HG03039 (cell line): ENCODE measurements at regions not wholly inside any gene's neighbourhood (a gene's known extent, or its start where the extent isn't known, plus 50 kb on each side); places are given as distances from the start of the nearest gene placed in this dataset.
"Not testable (repeated sequence)": the region's sequence is repeated elsewhere in the genome, so short reads cannot be mapped to it uniquely, and the experiment has no call there.

ENCODE experiments used
- ATAC-seq: cut with Tn5 transposase; IDR thresholded peaks from one replicate; pipeline ENCODE4 v1.9.1; 2021; ENCODE audit warnings: mild to moderate bottlenecking, moderate library complexity; ENCODE audit not compliant: unreplicated experiment

DNA sequence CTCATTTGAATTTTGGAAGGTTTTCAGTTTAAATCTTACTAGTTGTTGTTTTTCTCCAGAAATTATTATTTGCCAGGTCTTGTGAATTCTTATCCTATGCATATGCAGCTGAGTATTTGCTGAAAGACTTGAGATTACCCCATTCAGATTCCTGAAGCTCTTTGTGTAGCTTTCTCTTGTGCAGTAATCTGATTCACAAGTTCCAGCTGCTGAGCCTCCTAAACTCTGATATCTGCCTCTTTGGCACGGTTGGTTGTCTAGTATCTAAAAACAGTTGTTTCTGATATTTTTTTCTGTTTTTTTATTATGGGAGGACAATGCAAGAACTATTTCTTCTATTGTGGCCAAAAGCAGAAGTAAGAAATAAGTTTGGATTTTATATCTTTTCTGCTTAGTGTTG lies 863.9 kb upstream of the MANEA start:
- no peak for ATAC-seq

DNA sequence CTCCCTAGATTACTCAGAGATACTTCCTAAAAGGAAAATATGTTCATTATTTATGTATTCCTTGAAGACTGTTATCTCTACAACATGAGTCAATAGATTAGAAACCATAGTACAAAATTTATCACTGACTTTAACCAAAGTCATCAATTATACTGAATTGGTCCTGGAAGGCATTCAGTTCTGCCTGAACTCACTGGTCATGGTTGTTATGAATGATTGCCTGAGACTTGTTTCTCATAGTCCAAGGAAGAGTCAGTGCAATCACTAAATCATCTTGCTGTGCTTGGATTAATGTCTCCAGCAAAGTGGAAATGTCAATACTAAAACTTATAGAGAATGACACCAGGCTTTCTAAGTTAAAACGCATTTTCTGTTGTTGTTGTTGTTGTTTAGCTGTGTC lies 878.6 kb upstream of the MANEA start:
- ATAC-seq = no peak

DNA sequence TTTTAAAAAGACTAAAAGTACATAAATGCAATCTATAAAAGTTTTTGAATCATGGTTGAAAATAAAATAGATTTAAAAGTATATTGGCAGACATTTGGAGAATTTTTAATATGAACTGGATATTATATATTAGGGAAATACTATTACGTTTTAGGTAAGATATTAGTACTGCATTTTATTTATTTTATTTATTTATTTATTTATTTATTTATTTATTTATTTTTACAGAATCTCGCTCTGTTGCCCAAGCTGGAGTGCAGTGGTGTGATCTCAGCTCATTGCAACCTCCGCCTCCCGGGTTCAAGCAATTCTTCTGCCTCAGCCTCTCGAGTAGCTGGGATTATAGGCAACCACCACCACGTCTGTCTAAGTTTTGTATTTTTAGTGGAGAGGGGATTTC lies 890.1 kb upstream of the MANEA start:
- ATAC-seq = not testable (repeated sequence)

DNA sequence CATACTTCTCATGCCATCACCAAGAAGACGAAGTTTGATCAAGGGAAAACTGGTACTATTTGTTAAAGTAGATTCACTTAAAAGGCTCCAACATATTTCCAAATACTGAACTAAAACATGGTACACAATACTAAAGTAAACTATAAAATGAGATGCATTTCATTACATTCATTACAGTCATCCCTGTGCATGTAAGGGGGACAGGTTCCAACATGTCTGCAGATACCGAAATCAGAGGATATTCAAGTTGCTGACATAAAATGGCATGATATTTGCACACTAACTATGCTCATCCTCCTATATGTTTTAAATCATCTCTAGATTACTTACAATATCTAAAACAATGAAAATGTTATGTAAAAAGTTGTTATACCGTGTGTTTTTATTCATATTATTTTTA lies 893.9 kb upstream of the MANEA start:
- ATAC-seq = no peak

DNA sequence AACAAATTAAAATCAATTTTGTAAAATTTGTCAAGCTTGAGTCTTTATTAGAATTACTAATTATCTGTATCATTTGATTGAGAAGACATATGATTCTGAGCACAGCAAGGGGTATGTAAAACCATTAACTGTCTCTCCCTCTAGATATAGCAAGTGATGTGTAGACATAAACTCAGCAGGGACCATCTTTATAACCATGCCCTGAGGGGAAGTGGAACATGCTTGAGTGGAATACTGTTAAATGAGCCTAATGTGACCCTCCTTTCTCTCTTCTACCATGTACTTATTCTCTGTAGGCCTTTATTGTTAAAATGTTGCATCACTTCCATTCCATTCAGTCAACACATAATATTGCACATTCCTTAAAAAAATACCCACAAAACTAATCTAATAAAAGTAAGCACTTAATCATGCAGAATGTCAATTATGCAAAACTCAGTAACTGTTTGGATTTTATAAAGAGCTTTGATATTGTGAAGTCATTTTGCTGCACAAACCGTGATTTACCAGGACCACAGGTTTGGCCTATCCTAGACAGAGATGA lies 896.6 kb upstream of the MANEA start:
- no peak for ATAC-seq

DNA sequence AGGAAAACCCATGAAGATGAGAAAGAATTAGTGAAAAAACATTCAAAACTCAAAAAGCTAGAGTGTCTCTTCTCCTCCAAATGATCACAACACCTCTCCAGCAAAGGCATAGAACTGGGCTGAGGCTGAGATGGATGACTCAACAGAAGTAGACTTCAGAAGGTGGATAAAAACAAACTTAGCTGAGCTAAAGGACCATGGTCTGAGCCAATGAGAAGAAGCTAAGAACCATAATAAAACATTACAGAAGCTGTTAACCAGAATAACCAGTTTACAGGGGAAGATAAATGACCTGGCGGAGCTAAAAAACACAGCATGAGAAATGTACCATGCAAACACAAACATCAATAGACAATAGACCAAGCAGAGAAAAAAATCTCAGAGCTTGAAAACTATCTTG lies 904.1 kb upstream of the MANEA start:
- ATAC-seq = no peak

DNA sequence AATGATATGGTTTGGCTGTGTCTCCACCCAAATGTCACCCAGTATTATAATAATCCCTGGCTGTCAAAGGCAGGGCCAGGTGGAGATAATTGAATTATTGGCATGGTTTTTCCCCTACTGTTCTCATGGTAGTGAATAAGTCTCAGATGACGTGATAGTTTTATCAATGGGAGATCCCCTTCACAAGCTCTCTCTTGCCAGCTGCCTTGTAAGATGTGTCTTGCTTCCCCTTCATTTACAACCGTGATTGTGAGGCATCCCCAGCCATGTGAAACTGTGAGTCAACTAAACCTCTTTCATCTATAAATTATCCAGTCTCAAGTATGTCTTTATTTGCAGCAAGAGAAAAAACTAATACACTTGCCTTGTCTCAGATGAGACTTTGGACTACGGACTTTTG lies 907.3 kb upstream of the MANEA start:
- ATAC-seq = no peak

DNA sequence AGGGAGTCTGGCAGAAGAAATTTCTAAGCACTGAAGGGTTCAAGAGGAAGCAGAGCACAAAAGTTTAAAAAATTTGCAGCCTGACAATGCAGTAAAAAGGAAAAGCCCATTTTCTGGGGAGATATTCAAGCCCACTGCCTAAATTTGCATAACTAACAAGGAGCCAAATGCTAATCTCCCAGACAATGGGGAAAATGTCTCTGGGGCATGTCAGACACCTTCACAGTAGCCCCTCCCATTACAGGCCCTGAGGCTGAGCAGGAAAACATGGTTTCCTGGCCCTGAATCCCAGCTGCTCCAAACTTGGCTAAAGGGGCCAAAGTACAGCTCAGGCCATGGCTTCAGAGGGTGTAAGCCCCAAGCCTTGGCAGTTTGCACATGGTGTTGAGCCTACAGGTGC lies 908.5 kb upstream of the MANEA start:
- ATAC-seq = no peak

DNA sequence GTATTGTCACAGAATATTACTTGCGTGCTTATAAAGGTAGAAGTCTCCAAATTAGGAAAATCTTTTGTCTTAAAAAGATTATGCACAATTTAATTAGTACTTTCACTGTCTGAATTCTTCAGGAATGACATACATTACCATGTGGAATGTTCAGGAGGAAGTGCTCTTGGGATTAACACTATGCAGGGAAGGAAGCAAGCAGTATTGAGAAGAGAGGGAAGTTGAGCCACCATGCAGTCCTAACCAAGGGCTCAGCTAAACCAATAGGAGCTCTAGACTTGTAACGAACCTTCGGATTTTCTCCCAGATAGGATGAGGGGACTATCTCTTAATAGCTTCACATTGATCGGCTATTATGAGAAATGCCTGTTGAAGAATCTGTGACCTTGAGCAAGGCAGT lies 918.4 kb upstream of the MANEA start:
- no peak for ATAC-seq

DNA sequence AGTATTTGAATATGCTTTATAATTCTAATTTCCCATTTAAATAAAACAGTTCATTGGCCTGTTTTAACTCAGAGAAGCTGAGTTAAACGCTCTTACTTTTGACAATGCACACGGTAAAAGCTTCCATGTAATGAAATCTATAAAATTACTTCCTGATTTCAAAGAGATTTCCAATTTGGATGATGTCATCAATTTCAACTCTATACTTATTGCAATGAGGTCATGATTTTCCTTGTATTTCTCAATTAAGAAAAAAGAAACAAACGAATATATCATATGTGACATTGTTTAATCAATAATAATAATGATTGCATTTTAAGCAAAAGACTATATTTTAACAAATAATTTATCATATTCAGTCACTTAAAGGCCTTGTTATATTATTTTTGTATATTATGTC lies 926.1 kb upstream of the MANEA start:
- ATAC-seq = no peak

DNA sequence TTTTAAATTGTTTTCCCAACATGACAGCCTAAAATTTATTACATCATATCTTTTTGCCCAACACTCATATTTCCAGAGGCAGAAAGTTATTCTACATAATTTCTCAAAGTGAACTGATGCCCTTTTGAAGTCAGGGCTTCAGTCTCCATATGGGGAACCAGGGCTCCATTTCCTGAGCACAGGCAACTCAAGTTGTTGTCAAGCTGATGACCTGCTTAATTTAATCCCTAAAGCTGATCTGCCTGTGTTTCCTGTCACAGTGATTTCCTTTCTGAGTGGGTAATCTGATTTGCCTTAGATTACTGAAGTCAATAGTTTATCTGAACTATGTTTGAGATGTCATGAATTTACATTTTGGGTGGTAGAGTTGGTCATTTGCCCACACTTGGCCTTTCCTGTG lies 932.1 kb upstream of the MANEA start:
- no peak for ATAC-seq

DNA sequence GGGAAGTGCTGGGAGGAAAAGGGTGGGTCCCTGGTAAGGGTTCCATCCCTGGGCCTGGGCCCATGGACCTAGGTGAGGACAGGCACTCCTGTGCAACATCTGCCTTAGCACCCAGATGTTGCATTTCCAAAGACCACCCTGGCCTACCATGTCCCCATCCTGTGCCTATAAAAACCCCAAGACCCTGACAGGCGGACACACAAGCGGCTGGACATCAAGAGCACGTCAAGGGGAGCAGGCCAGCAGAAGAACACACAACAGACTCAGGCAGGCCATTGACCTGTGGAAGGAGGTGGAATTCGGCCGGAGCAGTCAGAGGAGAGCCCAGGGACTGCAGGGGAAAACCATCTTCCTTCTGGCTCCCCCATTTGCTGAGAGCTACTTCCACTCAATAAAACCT lies 937.8 kb upstream of the MANEA start:
- ATAC-seq = no peak

DNA sequence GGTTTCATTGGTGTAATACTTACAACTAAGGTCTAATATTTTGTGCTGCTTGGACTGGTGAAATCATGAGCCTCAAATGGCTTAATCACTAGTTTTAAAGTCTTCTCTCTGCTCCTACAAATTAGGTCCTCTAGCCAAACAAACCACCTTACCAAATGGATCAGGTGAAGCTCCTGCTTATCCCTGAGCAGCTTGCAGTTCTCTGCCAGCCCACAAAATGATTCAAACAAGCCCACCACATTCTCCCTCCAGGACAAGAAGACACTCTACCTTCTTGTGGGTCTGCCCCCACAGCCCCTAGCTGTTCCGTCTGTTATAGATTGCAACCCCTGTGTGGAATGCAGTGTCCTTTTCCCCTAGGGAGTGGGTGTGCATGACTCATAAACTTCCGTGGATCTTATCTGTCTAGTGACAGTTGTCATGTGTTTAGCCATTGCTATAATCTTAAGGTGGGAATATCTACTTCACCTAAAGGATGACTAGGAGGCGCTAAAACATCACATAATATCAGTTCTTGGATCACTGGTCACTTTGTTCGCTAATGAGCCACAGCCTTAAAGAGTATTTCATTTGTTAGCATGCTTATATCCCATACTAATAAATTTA lies 940.5 kb upstream of the MANEA start:
- ATAC-seq = no peak

DNA sequence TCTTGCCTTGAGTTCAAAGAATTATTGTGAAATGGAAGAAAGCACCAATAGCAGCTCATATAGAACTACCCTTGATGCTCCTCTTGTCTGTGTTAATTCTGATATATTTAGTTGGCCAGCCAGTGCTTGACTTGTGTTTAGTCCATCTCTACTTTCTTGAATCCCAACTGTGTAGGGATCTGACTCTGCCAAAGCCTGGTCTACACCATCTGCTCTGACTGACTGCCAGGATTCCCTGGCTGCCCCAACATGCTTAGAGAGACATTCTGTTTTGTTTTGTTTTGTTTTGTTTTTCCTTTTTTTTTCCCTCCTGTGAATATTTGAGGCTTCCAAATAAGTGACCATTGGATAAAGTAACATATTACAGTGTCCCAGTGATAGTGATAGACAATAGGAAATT lies 953.7 kb upstream of the MANEA start:
- no peak for ATAC-seq

DNA sequence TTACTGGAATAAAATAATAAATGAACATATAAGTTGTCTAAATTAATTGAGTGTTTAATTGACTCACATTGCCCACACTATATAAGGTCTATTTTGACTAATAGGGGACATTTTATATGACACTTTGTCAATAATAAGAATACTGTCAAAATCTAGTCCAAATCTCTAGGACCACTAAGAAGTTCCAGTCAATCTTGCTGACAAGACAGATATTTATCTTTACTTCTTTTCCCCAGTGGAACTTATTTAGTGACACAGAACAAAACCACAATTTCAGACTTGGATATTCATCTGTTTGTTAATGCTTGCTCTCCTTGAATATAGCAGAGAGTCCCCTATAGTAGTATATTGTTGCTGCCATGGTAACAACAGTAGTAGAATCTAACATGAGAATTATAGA lies 954.6 kb upstream of the MANEA start:
- no peak for ATAC-seq

DNA sequence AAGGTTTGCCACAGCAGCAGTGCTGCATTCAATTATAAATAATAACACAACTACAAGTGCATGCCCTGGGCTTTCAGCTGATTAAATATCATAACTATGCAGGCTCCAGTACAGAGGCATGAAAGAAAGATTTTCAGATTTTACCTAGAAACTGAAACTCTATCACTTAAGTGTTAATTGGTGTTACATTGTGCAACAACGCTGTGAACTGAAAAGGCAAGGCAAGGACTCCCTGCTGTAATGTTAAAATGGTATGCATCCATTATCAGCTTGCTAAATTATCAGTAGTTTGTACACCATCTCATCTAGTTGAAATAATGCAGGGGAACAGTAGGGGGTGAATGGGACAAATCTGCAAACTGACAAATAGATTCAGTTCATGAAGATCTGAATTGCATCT lies 976.7 kb upstream of the MANEA start:
- ATAC-seq = no peak

DNA sequence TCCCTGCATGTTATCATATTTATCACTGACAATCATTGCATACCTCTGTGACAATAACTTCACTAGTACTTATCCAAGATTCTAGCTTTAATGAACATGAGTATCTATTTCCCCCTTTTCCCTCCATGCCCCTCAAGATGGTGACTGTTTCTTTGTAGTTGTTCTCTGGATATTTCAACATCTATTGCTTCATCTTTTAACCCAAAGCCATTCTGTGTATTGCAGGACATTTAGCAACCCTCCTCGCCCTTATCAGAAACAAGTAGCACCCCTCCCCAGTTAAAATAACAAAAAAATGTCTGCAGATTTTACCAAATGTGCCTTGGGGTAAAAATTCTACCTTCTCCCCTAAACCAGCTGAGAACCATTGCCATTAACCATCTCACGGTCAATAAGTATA lies 979.8 kb upstream of the MANEA start:
- no peak for ATAC-seq

DNA sequence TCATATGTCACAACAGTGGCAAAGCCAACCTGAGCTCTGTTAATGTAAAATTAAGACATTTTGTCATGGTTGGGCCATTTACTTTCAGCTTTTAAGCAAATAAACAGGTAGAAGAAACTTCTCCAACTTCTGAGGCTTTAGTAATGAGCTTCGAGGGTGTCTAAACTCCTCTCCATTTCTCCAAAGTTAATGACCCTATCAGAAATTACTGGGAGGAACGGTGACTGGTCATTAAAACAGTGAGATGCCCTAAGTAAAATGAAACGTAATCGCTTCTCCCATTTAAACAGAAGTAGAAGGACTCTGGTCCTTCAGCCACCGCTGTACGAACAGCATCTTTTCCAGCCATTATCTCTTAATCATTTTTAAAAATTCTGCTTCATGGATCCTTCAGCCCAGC lies 986.9 kb upstream of the MANEA start:
- ATAC-seq = no peak

DNA sequence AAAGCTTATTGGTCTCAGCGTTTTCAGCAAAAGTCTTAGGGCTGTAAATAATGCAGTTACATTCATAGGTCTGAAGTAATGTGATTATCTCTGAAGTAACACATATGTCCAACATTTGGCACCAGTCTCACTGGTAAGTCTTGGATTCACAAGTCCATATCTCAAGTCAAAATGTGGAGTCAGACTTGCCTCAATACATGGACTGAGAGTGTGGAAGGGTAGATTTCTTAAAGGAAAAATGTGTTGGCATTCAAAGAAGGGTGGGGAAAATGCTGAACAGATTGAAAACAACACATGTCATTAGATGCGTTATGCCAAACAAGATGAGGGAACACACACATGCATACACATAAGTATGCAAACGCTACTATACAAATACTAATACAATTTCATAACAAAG lies 989.0 kb upstream of the MANEA start:
- no peak for ATAC-seq

DNA sequence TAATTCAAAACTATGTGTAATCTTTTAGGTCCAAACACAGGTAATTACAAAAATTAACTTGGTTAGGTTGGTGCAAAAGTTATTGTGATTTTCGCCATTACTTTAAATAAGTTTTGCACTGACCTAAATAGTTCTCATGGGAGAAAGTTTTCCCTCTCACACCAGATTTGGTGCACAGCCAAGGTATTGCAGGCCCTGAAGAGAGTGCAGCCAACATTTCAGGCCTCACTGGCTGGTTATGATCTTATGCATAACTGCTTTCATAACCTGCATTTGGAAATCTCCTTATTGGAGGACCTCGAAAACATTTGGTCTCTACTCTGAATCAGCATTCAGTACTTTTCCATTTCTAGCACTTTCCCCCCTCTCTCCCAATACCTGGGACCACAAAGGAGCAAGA lies 993.1 kb upstream of the MANEA start:
- no peak for ATAC-seq

DNA sequence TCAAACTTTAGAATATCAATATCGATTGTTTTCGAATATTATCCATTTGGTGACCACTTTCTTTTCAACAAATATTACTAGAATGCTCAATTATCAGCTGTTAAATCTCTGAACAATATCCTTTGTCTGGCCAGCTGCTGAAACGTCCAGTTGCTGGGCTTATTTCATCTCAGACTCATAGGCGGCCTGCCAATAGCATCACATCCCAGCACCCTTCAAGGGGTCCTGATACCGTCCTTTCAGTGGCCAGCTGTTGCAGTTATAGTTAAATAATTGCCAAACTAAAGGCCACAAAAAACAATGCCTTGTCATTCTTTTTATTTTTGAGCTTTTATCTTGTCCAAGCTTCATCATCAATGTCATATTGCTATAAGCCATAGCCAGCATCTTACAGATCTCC lies 1006.8 kb upstream of the MANEA start:
- no peak for ATAC-seq

DNA sequence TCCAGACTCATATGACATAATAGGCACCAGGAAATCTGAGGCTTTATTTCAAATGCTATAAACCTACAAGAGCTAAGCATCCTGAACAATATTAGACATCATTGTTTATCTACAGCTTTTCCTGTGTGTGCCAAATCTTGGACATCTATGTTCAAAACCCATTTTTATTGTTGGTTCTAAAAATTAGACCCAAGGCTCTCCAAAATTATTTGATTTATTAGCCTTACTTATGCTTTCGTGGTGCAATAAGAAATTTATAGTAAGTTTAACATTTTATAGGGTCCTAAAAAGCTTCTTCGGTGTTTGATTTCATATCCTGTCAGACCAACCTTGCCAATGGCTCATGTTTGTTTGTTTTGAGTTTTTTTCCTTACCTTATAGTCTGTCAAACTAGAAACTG lies 1014.5 kb upstream of the MANEA start:
- ATAC-seq = no peak

DNA sequence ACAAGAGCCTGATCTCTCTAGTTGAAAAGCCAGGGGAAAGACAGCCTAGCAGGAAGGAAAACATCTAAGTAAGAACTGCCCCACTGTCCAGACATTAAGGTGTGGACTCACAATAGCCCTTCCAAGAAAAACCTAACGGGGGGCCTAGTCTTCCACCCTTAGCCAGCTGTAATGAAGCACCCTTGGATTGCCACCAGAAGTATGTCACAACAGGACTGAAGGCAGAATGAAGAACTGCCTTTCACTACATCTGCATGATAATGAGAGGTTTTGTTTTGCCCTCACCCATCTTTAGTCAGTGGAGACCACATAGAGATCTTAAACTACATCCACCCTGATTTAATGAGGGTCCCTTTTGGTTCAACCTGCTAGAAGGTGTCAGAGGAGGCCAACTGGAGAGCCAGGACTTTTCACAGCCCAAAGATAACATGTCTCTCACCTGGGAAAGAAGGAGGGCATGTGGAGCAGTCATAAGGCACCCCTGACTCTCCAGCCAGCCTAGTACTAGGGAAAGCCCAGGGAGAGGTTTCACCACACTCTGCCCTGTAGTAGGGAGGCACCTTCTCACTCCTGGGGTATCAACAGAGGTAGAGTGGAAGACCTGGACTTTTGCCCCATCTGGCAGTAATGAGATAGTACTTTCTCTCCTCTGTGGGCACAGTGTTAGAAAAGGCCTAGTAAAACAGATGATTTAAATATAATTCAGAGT lies 1017.4 kb upstream of the MANEA start:
- no peak for ATAC-seq
